Activated CD4-positive, alpha-beta memory T cell treated with anti-CD3 and anti-CD28 coated beads for 36 hours (primary cell): ENCODE measurements at regions not wholly inside any gene's neighbourhood (a gene's known extent, or its start where the extent isn't known, plus 50 kb on each side); places are given as distances from the start of the nearest gene placed in this dataset.

Source experiments
- CTCF ChIA-PET: fragments of 350-600 bp; sonication (Branson Sonifier 250); formaldehyde crosslinking; loops from one replicate; lab custom pipeline; 2021; ENCODE audit warnings: antibody characterized with exemption, inconsistent platforms; lab: Charles Lee
- POLR2A ChIA-PET: fragments of 350-600 bp; sonication (Branson Sonifier 250); formaldehyde crosslinking; loops from one replicate; lab custom pipeline; 2021; ENCODE audit warnings: antibody characterized with exemption; lab: Charles Lee
- DNase-seq: peaks from one replicate; pipeline ENCODE4 v3.0.0-alpha.2; 2020
- H3K27ac Mint-ChIP-seq: one replicate; pipeline ENCODE4 v1.8.0; 2021; ENCODE audit warnings: mixed read lengths
- H3K27me3 Mint-ChIP-seq: one replicate; pipeline ENCODE4 v1.8.0; 2021; ENCODE audit warnings: mixed read lengths
- H3K36me3 Mint-ChIP-seq: one replicate; pipeline ENCODE4 v1.8.0; 2021; ENCODE audit warnings: mixed read lengths
- H3K4me1 Mint-ChIP-seq: one replicate; pipeline ENCODE4 v1.8.0; 2021; ENCODE audit warnings: low read depth, mixed read lengths
- H3K4me3 Mint-ChIP-seq: one replicate; pipeline ENCODE4 v1.8.0; 2021; ENCODE audit warnings: mild to moderate bottlenecking, mixed read lengths
- H3K9me3 Mint-ChIP-seq: one replicate; pipeline ENCODE4 v1.8.0; 2021; ENCODE audit warnings: mixed read lengths
- intact Hi-C: fragments of 100-400 bp; cut with micrococcal nuclease; formaldehyde crosslinking; loops from one replicate; pipeline ENCODE4 v1.15.1; 2023

GRCh38 chr14:95375539-95376109 is 55.9 kb upstream of the CLMN start:
- no peak for DNase-seq
- ChIA-PET POLR2A (no interaction called here), CTCF (interaction anchor here (0.6 kb wide), 1 partner anchor 27 kb away, joined by 5 read pairs; no protein-coding TSS in a partner anchor)
- Mint-ChIP-seq H3K27me3 (peaks cover 23% of the 10 kb centered on the region), H3K27ac (no peak overlapping the region), H3K4me3 (no peak overlapping the region), H3K9me3 (peaks cover 16% of the 10 kb centered on the region), H3K4me1 (no peaks in the 10 kb centered on the region), H3K36me3 (peaks cover 6% of the 10 kb centered on the region)
- intact Hi-C loops, result no loop called here

GRCh38 chr14:95374239-95374997 is 54.7 kb upstream of the CLMN start:
- no peak overlapping the region for H3K4me3 Mint-ChIP-seq
- H3K27ac Mint-ChIP-seq, result no peak overlapping the region
- H3K36me3 Mint-ChIP-seq, result no peaks in the 10 kb centered on the region
- peaks cover 6% of the 10 kb centered on the region for H3K9me3 Mint-ChIP-seq
- H3K27me3 Mint-ChIP-seq, result peaks cover 26% of the 10 kb centered on the region
- POLR2A ChIA-PET, result no interaction called here
- no peak for DNase-seq
- intact Hi-C loops, result no loop called here
- no peaks in the 10 kb centered on the region for H3K4me1 Mint-ChIP-seq
- CTCF ChIA-PET, result no interaction called here

- H3K4me1 Mint-ChIP-seq, result no peaks in the 10 kb centered on the region
- CTCF ChIA-PET, result interaction anchor here (2.1 kb wide), 1 partner anchor 9 kb away, joined by 8 read pairs; no protein-coding TSS in a partner anchor
- no peaks in the 10 kb centered on the region for H3K9me3 Mint-ChIP-seq
- no peaks in the 10 kb centered on the region for H3K36me3 Mint-ChIP-seq
- H3K27me3 Mint-ChIP-seq, result peaks cover 31% of the 10 kb centered on the region
- intact Hi-C loops, result no loop called here
- POLR2A ChIA-PET, result no interaction called here
- no peak overlapping the region for H3K4me3 Mint-ChIP-seq
- no peak for DNase-seq
- H3K27ac Mint-ChIP-seq, result no peak overlapping the region
Measured at GRCh38 chr14:95370076-95370475, 50.4 kb upstream of the CLMN start.
